DND-41 (cell line): ENCODE measurements at regions not wholly inside any gene's neighbourhood (a gene's known extent, or its start where the extent isn't known, plus 50 kb on each side); places are given as distances from the start of the nearest gene placed in this dataset.

Source experiments
- ATAC-seq: fragments of 200-7000 bp; cut with Tn5 transposase; 3 replicates; pipeline ENCODE4 v1.9.1; 2021; ENCODE audit warnings: low read depth; ENCODE audit not compliant: insufficient read depth
- DNase-seq: peaks from one replicate; pipeline ENCODE4 v3.0.0-alpha.2; 2020
- H2AFZ ChIP-seq: 2 replicates; pipeline ENCODE4 v1.6.0; 2012; ENCODE audit warnings: low read depth, low read length
- H3K27ac ChIP-seq: 2 replicates; pipeline ENCODE4 v1.5.1; 2012; ENCODE audit warnings: low read length, inconsistent platforms
- H3K27me3 ChIP-seq: fragments of 200-600 bp; sonication (generic); 2 replicates; pipeline ENCODE4 v1.6.0; 2012; ENCODE audit warnings: low read length, mild to moderate bottlenecking, inconsistent platforms; ENCODE audit not compliant: insufficient read depth, poor library complexity
- H3K36me3 ChIP-seq: 2 replicates; pipeline ENCODE4 v1.5.1; 2012; ENCODE audit warnings: low read length, inconsistent platforms; ENCODE audit not compliant: insufficient read depth
- H3K4me1 ChIP-seq: 2 replicates; pipeline ENCODE4 v1.5.1; 2012; ENCODE audit warnings: mild to moderate bottlenecking, low read length; ENCODE audit not compliant: insufficient read depth
- H3K4me2 ChIP-seq: 2 replicates; pipeline ENCODE4 v1.6.0; 2012; ENCODE audit warnings: mild to moderate bottlenecking, moderate library complexity, low read length, inconsistent platforms; ENCODE audit not compliant: insufficient read depth
- H3K4me3 ChIP-seq, 2 experiments: fragments of 200-600 bp in 1 of 2; shearing (Covaris generic) in 1 of 2; 2 replicates each; pipeline ENCODE4 v1.5.1; 2012 to 2016; ENCODE audit warnings: inconsistent platforms in 2 of 2, low read length in 2 of 2, mild to moderate bottlenecking in 2 of 2, low read depth in 1 of 2, moderate library complexity in 1 of 2
- H3K79me2 ChIP-seq: 2 replicates; pipeline ENCODE4 v1.6.0; 2012; ENCODE audit warnings: low read length, inconsistent platforms; ENCODE audit not compliant: insufficient read depth
- H3K9ac ChIP-seq: 2 replicates; pipeline ENCODE4 v1.6.0; 2012; ENCODE audit warnings: low read depth, mild to moderate bottlenecking, inconsistent platforms, low read length, moderate library complexity
- H3K9me3 ChIP-seq: 2 replicates; pipeline ENCODE4 v1.5.1; 2012; ENCODE audit warnings: low read length, moderate library complexity, mild to moderate bottlenecking, inconsistent platforms; ENCODE audit not compliant: insufficient read depth, severe bottlenecking
- H4K20me1 ChIP-seq: 2 replicates; pipeline ENCODE4 v1.6.0; 2012; ENCODE audit warnings: low read length; ENCODE audit not compliant: insufficient read depth
- CTCF ChIP-seq: IDR thresholded peaks from 2 replicates; pipeline ENCODE4 v1.5.1; 2012; ENCODE audit warnings: borderline replicate concordance, low read length, moderate library complexity, mild to moderate bottlenecking; ENCODE audit not compliant: poor library complexity, severe bottlenecking; ENCODE audit errors: extremely low read depth
- EZH2 ChIP-seq: IDR thresholded peaks from 3 replicates; pipeline ENCODE4 v1.6.1; 2012; ENCODE audit warnings: borderline replicate concordance, low read depth, mild to moderate bottlenecking, moderate library complexity, low read length, inconsistent platforms; ENCODE audit not compliant: severe bottlenecking

- Histone ChIP-seq H3K9ac (no peak overlapping the region), H2AFZ (no peak overlapping the region), H3K9me3 (no peaks in the 10 kb centered on the region), H3K4me1 (no peaks in the 10 kb centered on the region), H3K4me3 (no peak overlapping the region), H3K4me2 (no peak overlapping the region), H3K27ac (no peak overlapping the region), H4K20me1 (no peaks in the 10 kb centered on the region), H3K79me2 (no peaks in the 10 kb centered on the region), H3K36me3 (no peaks in the 10 kb centered on the region), H3K27me3 (no peaks in the 10 kb centered on the region)
- ATAC-seq (no peak), DNase-seq (no peak)
- no peak for TF ChIP-seq EZH2
- no peak for TF ChIP-seq CTCF
Measured at GRCh38 chr11:80293293-80293692, 852.5 kb upstream of the TENM4 start.

- H3K9me3 ChIP-seq, result no peaks in the 10 kb centered on the region
- H3K4me1 ChIP-seq, result no peaks in the 10 kb centered on the region
- no peak overlapping the region for H3K9ac ChIP-seq
- no peaks in the 10 kb centered on the region for H4K20me1 ChIP-seq
- H2AFZ ChIP-seq, result no peak overlapping the region
- no peaks in the 10 kb centered on the region for H3K36me3 ChIP-seq
- ATAC-seq, result no peak
- TF ChIP-seq CTCF (no peak), EZH2 (no peak)
- H3K4me3 ChIP-seq, result no peak overlapping the region
- H3K27ac ChIP-seq, result no peak overlapping the region
- no peaks in the 10 kb centered on the region for H3K79me2 ChIP-seq
- H3K27me3 ChIP-seq, result no peaks in the 10 kb centered on the region
- DNase-seq, result no peak
- H3K4me2 ChIP-seq, result no peak overlapping the region
Measured at GRCh38 chr11:80284946-80285785, 844.3 kb upstream of the TENM4 start.

GRCh38 chr11:80282643-80283042 is 841.8 kb upstream of the TENM4 start:
- TF ChIP-seq EZH2 (no peak), CTCF (no peak)
- H4K20me1 ChIP-seq, result no peaks in the 10 kb centered on the region
- no peaks in the 10 kb centered on the region for H3K9me3 ChIP-seq
- H3K36me3 ChIP-seq, result no peaks in the 10 kb centered on the region
- no peak overlapping the region for H2AFZ ChIP-seq
- no peak overlapping the region for H3K4me2 ChIP-seq
- H3K79me2 ChIP-seq, result no peaks in the 10 kb centered on the region
- no peak overlapping the region for H3K27ac ChIP-seq
- no peaks in the 10 kb centered on the region for H3K4me1 ChIP-seq
- no peak for DNase-seq
- no peak for ATAC-seq
- H3K9ac ChIP-seq, result no peak overlapping the region
- H3K4me3 ChIP-seq, result no peak overlapping the region
- no peaks in the 10 kb centered on the region for H3K27me3 ChIP-seq
